CD4-positive, alpha-beta T cell (primary cell): ENCODE measurements at regions not wholly inside any gene's neighbourhood (a gene's known extent, or its start where the extent isn't known, plus 50 kb on each side); places are given as distances from the start of the nearest gene placed in this dataset.

Experiments
- ATAC-seq: fragments of 200-7000 bp; cut with Tn5 transposase; one replicate; pipeline ENCODE4 v1.10.0; 2022; ENCODE audit warnings: mild to moderate bottlenecking; ENCODE audit not compliant: poor library complexity
- CTCF ChIA-PET: fragments of 350-600 bp; sonication (Branson Sonifier 250); formaldehyde crosslinking; loops from one replicate; lab custom pipeline; 2021; ENCODE audit warnings: antibody characterized with exemption, inconsistent platforms; lab: Charles Lee
- POLR2A ChIA-PET: fragments of 350-600 bp; sonication (Branson Sonifier 250); formaldehyde crosslinking; loops from one replicate; lab custom pipeline; 2021; ENCODE audit warnings: antibody characterized with exemption, inconsistent platforms; lab: Charles Lee
- DNase-seq, 14 experiments: peaks; one replicate each; pipeline ENCODE4 v3.0.0-alpha.2; 2013 to 2020; ENCODE audit warnings: mixed read lengths in 2 of 14
- H3K27ac ChIP-seq, 2 donors: one replicate each; pipeline versions ENCODE4 v1.5.1 to v1.7.0; 2013; ENCODE audit warnings: low read length in 2 of 2, low read depth in 1 of 2, mild to moderate bottlenecking in 1 of 2
- H3K27me3 ChIP-seq, 2 experiments: 1 replicate in 1 of 2; 2 replicates in 1 of 2; pipeline versions ENCODE4 v1.6.1 to v1.7.0; 2013; ENCODE audit warnings: low read length in 2 of 2, control low read depth in 1 of 2, mild to moderate bottlenecking in 1 of 2, moderate library complexity in 1 of 2; ENCODE audit not compliant: insufficient read depth in 2 of 2, control insufficient read depth in 1 of 2
- H3K36me3 ChIP-seq: one replicate; pipeline ENCODE4 v1.6.1; 2013; ENCODE audit warnings: low read length, control low read depth; ENCODE audit not compliant: insufficient read depth
- H3K4me1 ChIP-seq: one replicate; pipeline ENCODE4 v1.6.1; 2013; ENCODE audit warnings: low read length, control low read depth; ENCODE audit not compliant: insufficient read depth
- H3K4me3 ChIP-seq: one replicate; pipeline ENCODE4 v1.5.1; 2013; ENCODE audit warnings: mild to moderate bottlenecking, low read length, moderate library complexity
- H3K9me3 ChIP-seq, 2 experiments: 1 replicate in 1 of 2; 2 replicates in 1 of 2; pipeline versions ENCODE4 v1.6.1 to v1.7.0; 2013; ENCODE audit warnings: low read length in 2 of 2, mild to moderate bottlenecking in 2 of 2, control low read depth in 1 of 2, moderate library complexity in 1 of 2; ENCODE audit not compliant: control insufficient read depth in 1 of 2, insufficient read depth in 1 of 2
- H3K27ac Mint-ChIP-seq: one replicate; pipeline ENCODE4 v1.8.0; 2020; ENCODE audit warnings: mixed read lengths
- H3K27me3 Mint-ChIP-seq: one replicate; pipeline ENCODE4 v1.8.0; 2021; ENCODE audit warnings: mixed read lengths
- H3K36me3 Mint-ChIP-seq: one replicate; pipeline ENCODE4 v1.8.0; 2021; ENCODE audit warnings: low read depth, mixed read lengths
- H3K4me1 Mint-ChIP-seq: one replicate; pipeline ENCODE4 v1.8.0; 2021; ENCODE audit warnings: low read depth, mixed read lengths
- H3K4me3 Mint-ChIP-seq: one replicate; pipeline ENCODE4 v1.8.0; 2020; ENCODE audit warnings: mild to moderate bottlenecking, mixed read lengths
- H3K9me3 Mint-ChIP-seq: one replicate; pipeline ENCODE4 v1.8.0; 2020; ENCODE audit warnings: mixed read lengths
- intact Hi-C, 2 experiments: fragments of 100-400 bp; cut with DNase I in 1 of 2; cut with micrococcal nuclease in 1 of 2; formaldehyde crosslinking; loops; one replicate each; pipeline versions ENCODE4 v1.15.1 to v1.9.0; 2023 to 2025; cut with DNase I, micrococcal nuclease
- TF ChIP-seq, protein P1 (sequence below): fragments of 200-600 bp; IDR thresholded peaks from one replicate; pipeline ENCODE4 v1.8.0; 2022; ENCODE audit warnings: antibody characterized with exemption, mild to moderate bottlenecking

DNA sequence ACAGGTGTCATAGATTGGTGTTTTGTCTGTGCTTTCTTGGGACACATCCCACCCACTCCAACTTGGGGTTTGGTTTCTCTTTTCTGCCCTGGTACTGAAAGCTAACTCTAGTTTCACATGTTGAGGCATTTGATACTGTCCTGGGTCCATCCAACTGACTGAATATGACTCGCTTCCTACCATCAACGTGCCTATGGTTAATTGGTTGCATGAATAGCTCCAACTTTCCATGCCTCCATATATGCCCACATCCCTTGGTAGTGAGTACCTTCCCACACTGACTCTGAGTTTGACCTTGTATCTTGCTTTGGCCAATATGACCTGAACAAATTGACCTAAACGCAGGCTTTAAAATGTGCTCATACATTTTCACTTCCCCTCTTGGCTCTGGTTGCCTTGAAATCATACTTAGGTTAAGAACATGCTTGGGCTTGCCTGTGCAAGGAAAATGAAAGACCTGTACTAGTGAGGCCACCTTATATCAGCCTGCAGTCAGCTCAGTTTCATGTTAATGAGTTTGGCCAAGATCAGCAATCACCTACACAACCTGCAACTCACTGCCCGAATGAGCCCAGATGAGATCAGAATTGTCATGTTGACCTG, 81.0 kb upstream of the KCNK2 start:
- POLR2A ChIA-PET, result no interaction called here
- no peaks in the 10 kb centered on the region for H3K36me3 Mint-ChIP-seq
- no peak overlapping the region for H3K4me3 Mint-ChIP-seq
- intact Hi-C loops, result no loop called here
- H3K27ac ChIP-seq, result no peak overlapping the region
- CTCF ChIA-PET, result no interaction called here
- no peaks in the 10 kb centered on the region for H3K27me3 ChIP-seq
- H3K27me3 Mint-ChIP-seq, result peaks cover under 1% of the 10 kb centered on the region
- no peak for DNase-seq
- H3K36me3 ChIP-seq, result no peaks in the 10 kb centered on the region
- ATAC-seq, result no peak
- H3K4me1 ChIP-seq, result no peaks in the 10 kb centered on the region
- TF ChIP-seq, protein P1, sequence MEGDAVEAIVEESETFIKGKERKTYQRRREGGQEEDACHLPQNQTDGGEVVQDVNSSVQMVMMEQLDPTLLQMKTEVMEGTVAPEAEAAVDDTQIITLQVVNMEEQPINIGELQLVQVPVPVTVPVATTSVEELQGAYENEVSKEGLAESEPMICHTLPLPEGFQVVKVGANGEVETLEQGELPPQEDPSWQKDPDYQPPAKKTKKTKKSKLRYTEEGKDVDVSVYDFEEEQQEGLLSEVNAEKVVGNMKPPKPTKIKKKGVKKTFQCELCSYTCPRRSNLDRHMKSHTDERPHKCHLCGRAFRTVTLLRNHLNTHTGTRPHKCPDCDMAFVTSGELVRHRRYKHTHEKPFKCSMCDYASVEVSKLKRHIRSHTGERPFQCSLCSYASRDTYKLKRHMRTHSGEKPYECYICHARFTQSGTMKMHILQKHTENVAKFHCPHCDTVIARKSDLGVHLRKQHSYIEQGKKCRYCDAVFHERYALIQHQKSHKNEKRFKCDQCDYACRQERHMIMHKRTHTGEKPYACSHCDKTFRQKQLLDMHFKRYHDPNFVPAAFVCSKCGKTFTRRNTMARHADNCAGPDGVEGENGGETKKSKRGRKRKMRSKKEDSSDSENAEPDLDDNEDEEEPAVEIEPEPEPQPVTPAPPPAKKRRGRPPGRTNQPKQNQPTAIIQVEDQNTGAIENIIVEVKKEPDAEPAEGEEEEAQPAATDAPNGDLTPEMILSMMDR, result no peak
- H3K27ac Mint-ChIP-seq, result no peak overlapping the region
- no peak overlapping the region for H3K4me3 ChIP-seq
- H3K4me1 Mint-ChIP-seq, result no peaks in the 10 kb centered on the region
- no peaks in the 10 kb centered on the region for H3K9me3 Mint-ChIP-seq
- H3K9me3 ChIP-seq, result no peaks in the 10 kb centered on the region

DNA sequence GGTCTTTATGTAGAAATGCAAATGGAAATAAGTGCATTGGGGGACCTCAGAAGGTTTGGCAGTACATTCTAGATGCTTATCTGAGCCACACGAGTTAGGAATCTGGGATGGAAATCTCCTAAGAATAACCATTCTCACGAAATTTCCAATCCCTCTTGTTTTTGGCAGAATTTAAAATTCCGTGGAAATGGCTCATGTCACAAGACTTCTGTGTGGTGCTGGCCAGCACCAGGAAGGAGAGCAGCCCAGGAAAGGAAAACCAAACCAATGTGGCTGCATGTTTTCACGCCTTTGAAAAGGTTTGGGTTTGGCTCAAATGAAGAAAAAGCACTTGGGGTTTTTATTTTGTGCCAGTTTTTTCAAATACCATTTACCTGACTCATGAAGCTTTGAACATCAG, 80.1 kb upstream of the KCNK2 start:
- intact Hi-C loops, result no loop called here
- Histone ChIP-seq H3K27ac (no peak overlapping the region), H3K4me3 (no peak overlapping the region), H3K36me3 (no peaks in the 10 kb centered on the region), H3K9me3 (no peaks in the 10 kb centered on the region), H3K27me3 (no peaks in the 10 kb centered on the region), H3K4me1 (no peaks in the 10 kb centered on the region)
- Mint-ChIP-seq H3K27ac (no peak overlapping the region), H3K4me3 (no peak overlapping the region), H3K9me3 (no peaks in the 10 kb centered on the region), H3K4me1 (no peaks in the 10 kb centered on the region), H3K27me3 (no peaks in the 10 kb centered on the region), H3K36me3 (no peaks in the 10 kb centered on the region)
- POLR2A ChIA-PET, result no interaction called here
- no peak for DNase-seq
- no peak for ATAC-seq
- CTCF ChIA-PET, result no interaction called here
- TF ChIP-seq, protein P1, result no peak

DNA sequence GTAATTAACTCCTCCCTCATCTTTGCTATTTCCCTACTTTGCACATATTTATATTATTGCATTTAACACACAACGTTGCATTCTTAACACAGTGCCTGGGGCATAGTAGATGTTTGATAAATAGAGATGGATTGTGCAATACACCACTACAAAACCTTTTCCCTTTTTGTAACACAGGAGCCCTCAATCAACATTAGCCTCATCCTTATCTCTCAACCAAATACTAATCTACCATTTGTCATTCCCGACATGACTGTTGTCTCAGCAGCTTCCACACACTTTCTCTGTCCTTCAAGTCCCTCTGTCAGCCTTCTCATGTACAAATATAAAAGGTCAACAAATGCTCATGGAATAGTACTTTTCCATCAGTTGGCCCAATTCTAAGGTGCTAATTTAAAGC, 78.9 kb upstream of the KCNK2 start:
- intact Hi-C loops, result no loop called here
- CTCF ChIA-PET, result no interaction called here

More for the DNA sequence above, 78.9 kb upstream of the KCNK2 start:
- no peaks in the 10 kb centered on the region for H3K36me3 Mint-ChIP-seq
- ATAC-seq (no peak), DNase-seq (no peak)
- H3K4me1 ChIP-seq, result no peaks in the 10 kb centered on the region
- H3K9me3 Mint-ChIP-seq, result no peaks in the 10 kb centered on the region
- no peak overlapping the region for H3K4me3 Mint-ChIP-seq
- no peaks in the 10 kb centered on the region for H3K27me3 ChIP-seq
- H3K27me3 Mint-ChIP-seq, result no peaks in the 10 kb centered on the region
- H3K27ac Mint-ChIP-seq, result no peak overlapping the region
- H3K27ac ChIP-seq, result no peak overlapping the region
- H3K36me3 ChIP-seq, result no peaks in the 10 kb centered on the region
- POLR2A ChIA-PET, result no interaction called here
- TF ChIP-seq, protein P1, result no peak
- no peaks in the 10 kb centered on the region for H3K9me3 ChIP-seq
- no peaks in the 10 kb centered on the region for H3K4me1 Mint-ChIP-seq
- no peak overlapping the region for H3K4me3 ChIP-seq
